Activated CD4-positive, alpha-beta memory T cell treated with anti-CD3 and anti-CD28 coated beads, Interleukin-2, amount 10 ng/mL, durations not matched to agents 7 days and 5 days (primary cell): ENCODE measurements at regions not wholly inside any gene's neighbourhood (a gene's known extent, or its start where the extent isn't known, plus 50 kb on each side); places are given as distances from the start of the nearest gene placed in this dataset.

ENCODE experiments used
- CTCF ChIA-PET: fragments of 350-600 bp; sonication (Branson Sonifier 250); formaldehyde crosslinking; loops from one replicate; lab custom pipeline; 2021; ENCODE audit warnings: antibody characterized with exemption, inconsistent platforms; lab: Charles Lee
- POLR2A ChIA-PET: fragments of 350-600 bp; sonication (Branson Sonifier 250); formaldehyde crosslinking; loops from one replicate; lab custom pipeline; 2021; ENCODE audit warnings: antibody characterized with exemption; lab: Charles Lee
- DNase-seq: peaks from one replicate; pipeline ENCODE4 v3.0.0-alpha.2; 2020
- H3K27ac Mint-ChIP-seq: one replicate; pipeline ENCODE4 v1.8.0; 2021; ENCODE audit warnings: mild to moderate bottlenecking, mixed read lengths
- H3K27me3 Mint-ChIP-seq: one replicate; pipeline ENCODE4 v1.8.0; 2021; ENCODE audit warnings: mixed read lengths
- H3K36me3 Mint-ChIP-seq: one replicate; pipeline ENCODE4 v1.8.0; 2021; ENCODE audit warnings: low read depth, mixed read lengths
- H3K4me1 Mint-ChIP-seq: one replicate; pipeline ENCODE4 v1.8.0; 2021; ENCODE audit warnings: mixed read lengths
- H3K4me3 Mint-ChIP-seq: one replicate; pipeline ENCODE4 v1.8.0; 2021; ENCODE audit warnings: mild to moderate bottlenecking, mixed read lengths
- H3K9me3 Mint-ChIP-seq: one replicate; pipeline ENCODE4 v1.8.0; 2021; ENCODE audit warnings: mixed read lengths

DNA sequence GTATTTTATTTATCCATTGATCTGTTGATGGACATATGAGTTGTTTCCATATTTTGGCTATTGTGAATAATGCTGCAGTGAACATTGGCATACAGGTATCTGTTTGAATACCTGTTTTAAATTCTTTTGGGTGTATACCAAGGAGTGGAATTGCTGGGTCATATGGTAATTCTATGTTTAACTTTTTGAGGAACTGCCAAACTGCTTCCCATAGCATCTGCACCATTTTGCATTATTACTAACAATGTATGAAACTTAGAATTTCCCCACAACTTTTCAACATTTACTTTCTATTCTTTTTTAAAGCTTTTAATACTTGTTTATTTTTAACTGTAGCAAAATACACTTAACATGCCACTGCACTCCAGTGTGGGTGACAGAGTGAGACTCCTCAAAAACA lies 57.0 kb upstream of the MSN start:
- no peak for DNase-seq
- POLR2A ChIA-PET: no interaction called here
- H3K4me1 Mint-ChIP-seq: peaks cover 34% of the 10 kb centered on the region
- CTCF ChIA-PET: interaction anchor here (0.5 kb wide), 1 partner anchor 181 kb away, joined by 3 read pairs; no protein-coding TSS in a partner anchor
- peaks cover 8% of the 10 kb centered on the region for H3K36me3 Mint-ChIP-seq
- H3K27ac Mint-ChIP-seq: no peak overlapping the region
- no peak overlapping the region for H3K4me3 Mint-ChIP-seq
- no peaks in the 10 kb centered on the region for H3K27me3 Mint-ChIP-seq
- H3K9me3 Mint-ChIP-seq: no peaks in the 10 kb centered on the region

- no peak for DNase-seq
- ChIA-PET CTCF (interaction anchor here (0.5 kb wide), 1 partner anchor 181 kb away, joined by 3 read pairs; no protein-coding TSS in a partner anchor), POLR2A (no interaction called here)
- Mint-ChIP-seq H3K9me3 (peaks cover 2% of the 10 kb centered on the region), H3K4me1 (peaks cover 37% of the 10 kb centered on the region), H3K4me3 (no peak overlapping the region), H3K36me3 (peaks cover 13% of the 10 kb centered on the region), H3K27ac (peak overlapping the region; percentile 47), H3K27me3 (no peaks in the 10 kb centered on the region)
These were observed 57.4 kb upstream of the MSN start for GRCh38 chrX:65610040-65610439.

DNA sequence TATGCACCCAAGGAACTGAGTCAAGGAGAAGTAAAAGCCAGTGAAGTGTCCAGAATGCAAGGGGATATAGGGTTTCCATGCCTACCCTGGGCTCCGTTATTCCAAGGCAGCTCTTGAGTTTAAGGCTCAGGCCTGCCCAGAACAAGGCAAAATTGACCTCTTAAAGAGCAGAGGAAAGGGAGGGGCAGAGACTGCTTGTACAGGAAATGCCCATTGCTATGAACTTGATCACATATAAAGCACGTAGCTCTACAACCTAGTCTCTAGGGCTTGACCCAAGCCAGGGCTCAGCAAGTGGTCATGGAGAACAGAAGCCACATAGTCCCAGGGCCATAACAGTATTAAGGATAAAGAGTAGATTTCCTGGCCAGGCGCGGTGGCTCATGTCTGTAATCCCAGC lies 58.2 kb upstream of the MSN start:
- POLR2A ChIA-PET: interaction anchor here (1.2 kb wide), 1 partner anchor 59 kb away, joined by 3 read pairs; no protein-coding TSS in a partner anchor
- DNase-seq: no peak
- no peaks in the 10 kb centered on the region for H3K27me3 Mint-ChIP-seq
- peaks cover 40% of the 10 kb centered on the region for H3K4me1 Mint-ChIP-seq
- peaks cover 2% of the 10 kb centered on the region for H3K9me3 Mint-ChIP-seq
- CTCF ChIA-PET: interaction anchor here (0.9 kb wide), 1 partner anchor 9 kb away, joined by 3 read pairs; no protein-coding TSS in a partner anchor
- H3K36me3 Mint-ChIP-seq: peaks cover 18% of the 10 kb centered on the region
- H3K4me3 Mint-ChIP-seq: no peak overlapping the region
- no peak overlapping the region for H3K27ac Mint-ChIP-seq

- peaks cover 17% of the 10 kb centered on the region for H3K36me3 Mint-ChIP-seq
- no peaks in the 10 kb centered on the region for H3K27me3 Mint-ChIP-seq
- peaks cover 2% of the 10 kb centered on the region for H3K9me3 Mint-ChIP-seq
- POLR2A ChIA-PET: no interaction called here
- no peak overlapping the region for H3K4me3 Mint-ChIP-seq
- CTCF ChIA-PET: interaction anchor here (0.9 kb wide), 1 partner anchor 11 kb away, joined by 3 read pairs; no protein-coding TSS in a partner anchor
- DNase-seq: no peak
- H3K27ac Mint-ChIP-seq: peak overlapping the region; percentile 19
- H3K4me1 Mint-ChIP-seq: peaks cover 47% of the 10 kb centered on the region
These were observed 59.4 kb upstream of the MSN start for GRCh38 chrX:65608026-65608425.

- Mint-ChIP-seq H3K4me1 (peaks cover 52% of the 10 kb centered on the region), H3K36me3 (peaks cover 17% of the 10 kb centered on the region), H3K9me3 (peaks cover 2% of the 10 kb centered on the region), H3K27me3 (no peaks in the 10 kb centered on the region), H3K4me3 (no peak overlapping the region), H3K27ac (peak overlapping the region; percentile 82)
- DNase-seq: peak; percentile 27
- CTCF ChIA-PET: interaction anchor here (0.6 to 1.3 kb wide), 3 partner anchors 9 to 116 kb away, joined by 3 to 5 read pairs (median 3); no protein-coding TSS in a partner anchor
- POLR2A ChIA-PET: interaction anchor here (0.9 to 1.6 kb wide), 4 partner anchors 11 to 91 kb away, joined by 3 to 8 read pairs (median 4); no protein-coding TSS in a partner anchor
These were observed 60.2 kb upstream of the MSN start for GRCh38 chrX:65607070-65607742.

- Mint-ChIP-seq H3K9me3 (peaks cover 2% of the 10 kb centered on the region), H3K27me3 (no peaks in the 10 kb centered on the region), H3K36me3 (peaks cover 17% of the 10 kb centered on the region), H3K4me3 (no peak overlapping the region), H3K4me1 (peaks cover 70% of the 10 kb centered on the region), H3K27ac (peak overlapping the region; percentile 94)
- ChIA-PET CTCF (interaction anchor here (1.6 kb wide), 1 partner anchor 96 kb away, joined by 4 read pairs; no protein-coding TSS in a partner anchor), POLR2A (interaction anchor here (0.9 to 4.7 kb wide), 7 partner anchors 54 to 324 kb away, joined by 3 to 38 read pairs (median 7); partner anchors contain the start of gene MSN)
- no peak for DNase-seq
These were observed 65.3 kb upstream of the MSN start for GRCh38 chrX:65602221-65602560.

DNA sequence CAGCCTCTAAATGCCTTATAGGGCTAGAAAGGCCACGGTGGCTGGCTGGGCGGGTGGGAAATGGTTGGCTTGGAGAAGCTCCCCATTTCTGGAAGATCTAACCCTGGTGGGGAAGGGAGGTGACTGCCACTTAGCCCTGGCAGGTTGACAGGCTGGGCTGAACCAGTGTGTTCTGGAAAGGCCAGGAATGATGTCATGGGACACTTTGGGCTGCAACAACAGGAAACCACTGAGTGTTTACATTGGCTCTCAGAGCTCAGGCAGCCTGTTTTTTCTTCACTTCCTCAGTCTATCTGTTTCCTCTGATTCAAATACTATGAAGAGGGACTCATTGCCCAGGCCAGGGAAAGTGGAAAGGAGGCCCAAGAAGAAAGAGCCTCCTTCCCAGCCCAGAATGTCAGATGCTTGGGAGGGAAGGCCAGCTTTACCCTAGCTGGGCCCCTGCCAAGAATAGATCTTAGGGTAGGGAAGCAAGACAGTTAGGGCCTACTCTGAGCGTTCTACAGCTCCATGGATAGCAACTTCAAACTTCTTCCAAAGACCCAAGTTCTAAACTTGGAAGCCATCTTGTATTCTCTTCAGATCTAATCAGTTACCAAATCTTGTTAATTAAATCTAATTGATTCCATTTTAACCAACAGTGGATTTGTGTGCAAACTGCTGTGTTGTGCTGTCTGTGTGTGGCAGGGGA lies 65.8 kb upstream of the MSN start:
- DNase-seq: peak; percentile 67
- ChIA-PET POLR2A (interaction anchor here (0.8 to 4.7 kb wide), 12 partner anchors 55 to 325 kb away, joined by 3 to 38 read pairs (median 4); partner anchors contain the start of gene MSN), CTCF (interaction anchor here (0.8 to 1.6 kb wide), 2 partner anchors 73 to 97 kb away, joined by 3 to 4 read pairs; no protein-coding TSS in a partner anchor)
- H3K36me3 Mint-ChIP-seq: peaks cover 17% of the 10 kb centered on the region
- H3K27me3 Mint-ChIP-seq: no peaks in the 10 kb centered on the region
- peaks cover 2% of the 10 kb centered on the region for H3K9me3 Mint-ChIP-seq
- H3K27ac Mint-ChIP-seq: peak overlapping the region; percentile 94
- H3K4me1 Mint-ChIP-seq: peaks cover 69% of the 10 kb centered on the region
- H3K4me3 Mint-ChIP-seq: peak overlapping the region; percentile 48

- CTCF ChIA-PET: interaction anchor here (0.8 to 1.6 kb wide), 2 partner anchors 73 to 97 kb away, joined by 3 to 4 read pairs; no protein-coding TSS in a partner anchor
- peak overlapping the region; percentile 48 for H3K4me3 Mint-ChIP-seq
- H3K36me3 Mint-ChIP-seq: peaks cover 17% of the 10 kb centered on the region
- POLR2A ChIA-PET: interaction anchor here (0.8 to 4.7 kb wide), 12 partner anchors 55 to 325 kb away, joined by 3 to 38 read pairs (median 4); partner anchors contain the start of gene MSN
- H3K27me3 Mint-ChIP-seq: no peaks in the 10 kb centered on the region
- DNase-seq: peak; percentile 22
- H3K4me1 Mint-ChIP-seq: peaks cover 71% of the 10 kb centered on the region
- H3K9me3 Mint-ChIP-seq: peaks cover 2% of the 10 kb centered on the region
- peak overlapping the region; percentile 94 for H3K27ac Mint-ChIP-seq
These were observed 66.3 kb upstream of the MSN start for GRCh38 chrX:65601126-65601525.

GRCh38 chrX:65600106-65600505 lies 65.5 kb upstream of the LAS1L start:
- Mint-ChIP-seq H3K9me3 (peaks cover under 1% of the 10 kb centered on the region), H3K4me3 (peak overlapping the region; percentile 33), H3K27me3 (no peaks in the 10 kb centered on the region), H3K4me1 (peaks cover 74% of the 10 kb centered on the region), H3K27ac (peak overlapping the region; percentile 94), H3K36me3 (peaks cover 9% of the 10 kb centered on the region)
- DNase-seq: no peak
- ChIA-PET CTCF (interaction anchor here (0.9 kb wide), 1 partner anchor 9 kb away, joined by 3 read pairs; no protein-coding TSS in a partner anchor), POLR2A (interaction anchor here (1.9 to 4.7 kb wide), 3 partner anchors 57 to 74 kb away, joined by 7 to 38 read pairs (median 7); partner anchors contain the start of gene MSN)

DNA sequence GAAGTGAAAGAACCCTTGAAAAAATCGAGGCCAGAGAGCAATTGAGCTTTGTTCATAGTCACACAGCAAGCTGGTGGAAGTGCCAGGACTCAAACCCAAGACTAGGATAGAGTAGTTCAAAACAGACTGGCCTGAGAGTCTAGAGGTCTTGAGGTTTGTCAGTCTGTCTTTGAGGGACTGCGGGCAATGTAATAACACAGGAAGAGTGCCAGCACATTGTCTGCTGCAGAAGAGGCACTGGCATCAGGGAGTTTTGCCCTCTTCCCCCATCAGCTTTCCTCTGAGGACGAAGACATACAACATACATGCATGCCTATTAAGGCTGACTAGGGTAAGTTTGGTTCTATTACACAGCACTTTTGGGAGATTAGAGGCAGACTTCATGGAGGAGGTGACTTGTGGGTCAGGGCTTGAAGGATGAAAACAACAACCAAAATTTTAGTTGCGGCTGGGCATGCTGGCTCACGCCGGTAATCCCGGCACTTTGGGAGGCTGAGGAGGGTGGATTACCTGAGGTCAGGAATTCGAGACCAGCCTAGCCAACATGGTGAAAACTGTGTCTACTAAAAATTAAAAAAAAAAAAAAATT lies 64.1 kb upstream of the LAS1L start:
- Mint-ChIP-seq H3K27me3 (no peaks in the 10 kb centered on the region), H3K36me3 (no peaks in the 10 kb centered on the region), H3K9me3 (no peaks in the 10 kb centered on the region), H3K27ac (peak overlapping the region; percentile 94), H3K4me1 (peaks cover 76% of the 10 kb centered on the region), H3K4me3 (peak overlapping the region; percentile 78)
- POLR2A ChIA-PET: interaction anchor here (1.2 to 4.5 kb wide), 4 partner anchors 70 to 125 kb away, joined by 3 to 50 read pairs (median 18); partner anchors contain the start of gene MSN
- DNase-seq: peak; percentile 18
- CTCF ChIA-PET: interaction anchor here (0.9 to 1.2 kb wide), 2 partner anchors 8 to 74 kb away, joined by 3 to 4 read pairs; no protein-coding TSS in a partner anchor

DNA sequence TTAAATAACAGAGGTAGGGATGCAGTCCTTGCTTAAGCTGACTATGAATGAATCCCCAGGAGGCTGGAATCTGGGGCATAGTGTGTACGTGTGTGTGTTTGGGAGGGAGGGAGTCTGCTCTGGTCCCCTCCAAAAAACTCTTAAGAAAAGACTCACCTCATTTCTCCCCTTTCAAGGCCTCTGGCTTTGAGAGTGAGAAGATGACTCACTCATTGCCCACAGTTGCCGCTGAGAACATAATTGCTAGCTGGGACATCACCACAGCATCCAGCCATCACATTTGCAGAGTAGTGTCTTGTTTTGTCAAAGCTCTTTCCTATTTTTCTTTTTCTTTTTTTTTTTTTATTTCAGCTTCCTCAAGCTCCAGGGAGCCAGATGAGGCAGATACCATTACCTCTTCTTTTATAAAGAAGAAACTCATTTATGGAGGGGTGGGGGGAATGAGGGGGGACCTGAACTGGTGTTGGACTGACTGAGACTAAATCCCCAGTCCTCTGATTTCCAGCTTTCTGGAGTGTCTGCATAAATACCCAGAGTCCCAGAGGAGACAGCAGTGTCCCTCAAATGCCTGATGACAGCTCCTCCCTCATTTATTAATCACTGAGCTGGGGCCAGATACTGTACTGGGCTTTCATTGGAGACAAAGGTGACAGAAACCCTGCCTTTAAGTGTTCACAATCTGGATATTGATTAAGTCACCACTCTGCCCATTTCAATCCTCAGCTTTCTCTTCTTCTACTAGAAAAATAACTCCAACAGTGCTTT lies 61.9 kb upstream of the LAS1L start:
- H3K36me3 Mint-ChIP-seq: no peaks in the 10 kb centered on the region
- CTCF ChIA-PET: interaction anchor here (0.7 to 2.1 kb wide), 18 partner anchors 11 to 1133 kb away, joined by 3 to 13 read pairs (median 4); partner anchors contain the start of gene MSN
- H3K27me3 Mint-ChIP-seq: no peaks in the 10 kb centered on the region
- H3K4me3 Mint-ChIP-seq: peak overlapping the region; percentile 62
- H3K9me3 Mint-ChIP-seq: no peaks in the 10 kb centered on the region
- peaks cover 61% of the 10 kb centered on the region for H3K4me1 Mint-ChIP-seq
- H3K27ac Mint-ChIP-seq: peak overlapping the region; percentile 94
- POLR2A ChIA-PET: interaction anchor here (1.0 to 4.5 kb wide), 12 partner anchors 11 to 159 kb away, joined by 3 to 50 read pairs (median 7); partner anchors contain the start of gene MSN
- peak; percentile 69 for DNase-seq
